ENCODE measurements at regions not wholly inside any gene's neighbourhood (a gene's known extent, or its start where the extent isn't known, plus 50 kb on each side); places are given as distances from the start of the nearest gene placed in this dataset.

DNA sequence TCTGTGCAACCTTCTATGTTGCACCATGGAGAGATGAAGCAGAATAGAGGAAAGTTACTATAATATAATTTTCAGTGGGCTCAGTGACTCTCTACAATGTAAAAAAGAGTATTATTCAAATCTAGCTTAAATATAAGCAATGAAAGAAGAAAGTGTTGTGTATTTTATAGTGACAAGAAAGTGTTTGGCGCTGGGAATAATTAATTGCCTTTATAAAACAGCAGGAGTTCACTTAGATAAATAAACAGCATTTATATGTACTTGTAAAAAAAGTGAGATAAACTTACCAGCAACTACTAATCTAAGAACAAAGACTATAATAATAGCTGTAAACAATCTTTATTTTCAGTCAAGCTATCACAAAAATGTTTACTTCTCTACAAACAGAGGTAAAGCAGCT, 488.9 kb upstream of the PCDH10 start:
- WGBS: 33% methylated on average over 1 of the region's 1 CpG
- no peak for DNase-seq (ENCODE audit: low spot score)
- Histone ChIP-seq H3K27ac (ENCODE audit: low read depth in 1 of 2, low read length in 2 of 2) (no peak overlapping the region), H3K9ac (ENCODE audit: low read depth in 1 of 2, low read length in 2 of 2) (no peak overlapping the region), H3K4me1 (ENCODE audit: control insufficient read depth in 4 of 4, insufficient read depth in 4 of 4, low read length in 3 of 4) (no peaks in the 10 kb centered on the region), H3K27me3 (ENCODE audit: control insufficient read depth in 4 of 4, insufficient read depth in 4 of 4, low read length in 3 of 4) (no peaks in the 10 kb centered on the region), H3K4me3 (ENCODE audit: low read depth in 1 of 3, low read length in 3 of 3) (no peak overlapping the region), H3K36me3 (ENCODE audit: control insufficient read depth in 4 of 4, insufficient read depth in 3 of 4, low read depth in 1 of 4, low read length in 3 of 4) (no peaks in the 10 kb centered on the region), H3K9me3 (ENCODE audit: control insufficient read depth in 4 of 4, low read length in 3 of 4) (peaks cover 0 to 2% (median 0%) of the 10 kb centered on the region in 4 donors)
- TF ChIP-seq JUND (IDR thresholded peaks at IDR 0.05): no peak
- TF ChIP-seq SP1 (IDR thresholded peaks at IDR 0.05): no peak
- TF ChIP-seq, protein P1, sequence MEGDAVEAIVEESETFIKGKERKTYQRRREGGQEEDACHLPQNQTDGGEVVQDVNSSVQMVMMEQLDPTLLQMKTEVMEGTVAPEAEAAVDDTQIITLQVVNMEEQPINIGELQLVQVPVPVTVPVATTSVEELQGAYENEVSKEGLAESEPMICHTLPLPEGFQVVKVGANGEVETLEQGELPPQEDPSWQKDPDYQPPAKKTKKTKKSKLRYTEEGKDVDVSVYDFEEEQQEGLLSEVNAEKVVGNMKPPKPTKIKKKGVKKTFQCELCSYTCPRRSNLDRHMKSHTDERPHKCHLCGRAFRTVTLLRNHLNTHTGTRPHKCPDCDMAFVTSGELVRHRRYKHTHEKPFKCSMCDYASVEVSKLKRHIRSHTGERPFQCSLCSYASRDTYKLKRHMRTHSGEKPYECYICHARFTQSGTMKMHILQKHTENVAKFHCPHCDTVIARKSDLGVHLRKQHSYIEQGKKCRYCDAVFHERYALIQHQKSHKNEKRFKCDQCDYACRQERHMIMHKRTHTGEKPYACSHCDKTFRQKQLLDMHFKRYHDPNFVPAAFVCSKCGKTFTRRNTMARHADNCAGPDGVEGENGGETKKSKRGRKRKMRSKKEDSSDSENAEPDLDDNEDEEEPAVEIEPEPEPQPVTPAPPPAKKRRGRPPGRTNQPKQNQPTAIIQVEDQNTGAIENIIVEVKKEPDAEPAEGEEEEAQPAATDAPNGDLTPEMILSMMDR (IDR thresholded peaks at IDR 0.05; ENCODE audit: low read depth, low read length, missing input control): no peak
- TF ChIP-seq, protein P2, sequence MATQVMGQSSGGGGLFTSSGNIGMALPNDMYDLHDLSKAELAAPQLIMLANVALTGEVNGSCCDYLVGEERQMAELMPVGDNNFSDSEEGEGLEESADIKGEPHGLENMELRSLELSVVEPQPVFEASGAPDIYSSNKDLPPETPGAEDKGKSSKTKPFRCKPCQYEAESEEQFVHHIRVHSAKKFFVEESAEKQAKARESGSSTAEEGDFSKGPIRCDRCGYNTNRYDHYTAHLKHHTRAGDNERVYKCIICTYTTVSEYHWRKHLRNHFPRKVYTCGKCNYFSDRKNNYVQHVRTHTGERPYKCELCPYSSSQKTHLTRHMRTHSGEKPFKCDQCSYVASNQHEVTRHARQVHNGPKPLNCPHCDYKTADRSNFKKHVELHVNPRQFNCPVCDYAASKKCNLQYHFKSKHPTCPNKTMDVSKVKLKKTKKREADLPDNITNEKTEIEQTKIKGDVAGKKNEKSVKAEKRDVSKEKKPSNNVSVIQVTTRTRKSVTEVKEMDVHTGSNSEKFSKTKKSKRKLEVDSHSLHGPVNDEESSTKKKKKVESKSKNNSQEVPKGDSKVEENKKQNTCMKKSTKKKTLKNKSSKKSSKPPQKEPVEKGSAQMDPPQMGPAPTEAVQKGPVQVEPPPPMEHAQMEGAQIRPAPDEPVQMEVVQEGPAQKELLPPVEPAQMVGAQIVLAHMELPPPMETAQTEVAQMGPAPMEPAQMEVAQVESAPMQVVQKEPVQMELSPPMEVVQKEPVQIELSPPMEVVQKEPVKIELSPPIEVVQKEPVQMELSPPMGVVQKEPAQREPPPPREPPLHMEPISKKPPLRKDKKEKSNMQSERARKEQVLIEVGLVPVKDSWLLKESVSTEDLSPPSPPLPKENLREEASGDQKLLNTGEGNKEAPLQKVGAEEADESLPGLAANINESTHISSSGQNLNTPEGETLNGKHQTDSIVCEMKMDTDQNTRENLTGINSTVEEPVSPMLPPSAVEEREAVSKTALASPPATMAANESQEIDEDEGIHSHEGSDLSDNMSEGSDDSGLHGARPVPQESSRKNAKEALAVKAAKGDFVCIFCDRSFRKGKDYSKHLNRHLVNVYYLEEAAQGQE (IDR thresholded peaks at IDR 0.05): no peak
- TF ChIP-seq, protein P3, sequence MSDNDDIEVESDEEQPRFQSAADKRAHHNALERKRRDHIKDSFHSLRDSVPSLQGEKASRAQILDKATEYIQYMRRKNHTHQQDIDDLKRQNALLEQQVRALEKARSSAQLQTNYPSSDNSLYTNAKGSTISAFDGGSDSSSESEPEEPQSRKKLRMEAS (IDR thresholded peaks at IDR 0.05): no peak

DNA sequence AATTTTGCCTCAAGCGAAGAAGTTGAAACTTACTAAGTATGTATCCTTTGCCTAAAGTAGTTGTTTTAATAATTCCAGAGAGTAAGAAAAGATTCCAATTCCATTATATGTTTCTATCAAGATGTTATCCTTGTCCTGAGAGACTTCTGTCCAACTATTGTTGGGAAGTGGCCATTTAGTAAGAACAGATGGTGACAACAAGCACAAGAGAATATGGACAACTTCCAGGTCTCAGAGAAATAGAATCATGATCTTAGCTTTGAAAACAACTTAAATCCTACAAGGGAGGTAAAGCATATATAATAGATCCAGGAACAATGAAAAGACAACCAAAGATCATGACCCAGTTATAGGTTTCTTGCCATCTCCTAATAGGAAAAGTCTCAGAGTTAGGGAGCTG, 486.6 kb upstream of the PCDH10 start:
- Histone ChIP-seq H3K4me3 (ENCODE audit: low read depth in 1 of 3, low read length in 3 of 3) (no peak overlapping the region), H3K36me3 (ENCODE audit: control insufficient read depth in 4 of 4, insufficient read depth in 3 of 4, low read depth in 1 of 4, low read length in 3 of 4) (no peaks in the 10 kb centered on the region), H3K27ac (ENCODE audit: low read depth in 1 of 2, low read length in 2 of 2) (no peak overlapping the region), H3K4me1 (ENCODE audit: control insufficient read depth in 4 of 4, insufficient read depth in 4 of 4, low read length in 3 of 4) (no peaks in the 10 kb centered on the region), H3K9ac (ENCODE audit: low read depth in 1 of 2, low read length in 2 of 2) (no peak overlapping the region), H3K27me3 (ENCODE audit: control insufficient read depth in 4 of 4, insufficient read depth in 4 of 4, low read length in 3 of 4) (no peaks in the 10 kb centered on the region), H3K9me3 (ENCODE audit: control insufficient read depth in 4 of 4, low read length in 3 of 4) (peaks cover 0 to 2% (median 0%) of the 10 kb centered on the region in 4 donors)
- WGBS: 82% methylated on average over 1 of the region's 1 CpG
- TF ChIP-seq NR2F2 (IDR thresholded peaks at IDR 0.05) (no peak), HNF4G (IDR thresholded peaks at IDR 0.05) (no peak), FOXA2 (IDR thresholded peaks at IDR 0.05) (no peak), JUND (IDR thresholded peaks at IDR 0.05) (no peak)
- TF ChIP-seq, protein P3 (IDR thresholded peaks at IDR 0.05): no peak
- DNase-seq (ENCODE audit: low spot score): no peak

DNA sequence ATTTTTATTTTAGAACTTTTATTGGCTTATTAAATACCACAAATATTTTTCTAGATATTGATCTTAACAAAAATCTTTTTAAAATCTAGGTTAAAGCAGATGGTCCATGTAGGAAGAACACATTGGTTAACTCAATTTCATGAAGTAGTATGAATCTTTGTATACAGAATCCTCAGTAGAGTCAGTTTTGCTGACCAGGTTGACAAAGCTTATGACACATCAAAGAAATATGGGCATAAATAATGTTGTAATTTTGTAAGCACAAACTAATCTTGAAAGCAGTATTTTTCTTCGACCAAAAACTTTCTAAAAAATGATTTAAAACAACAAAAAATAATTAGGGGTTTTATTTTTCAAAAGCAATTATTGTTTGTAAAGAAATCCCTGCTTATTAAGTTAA, 479.3 kb upstream of the PCDH10 start:
- H3K36me3 ChIP-seq (ENCODE audit: control insufficient read depth in 4 of 4, insufficient read depth in 3 of 4, low read depth in 1 of 4, low read length in 3 of 4): no peaks in the 10 kb centered on the region
- TF ChIP-seq, protein P1 (IDR thresholded peaks at IDR 0.05; ENCODE audit: low read depth, low read length, missing input control): no peak
- TF ChIP-seq, protein P3 (IDR thresholded peaks at IDR 0.05): no peak
- TF ChIP-seq SP1 (IDR thresholded peaks at IDR 0.05) (no peak), FOXA2 (IDR thresholded peaks at IDR 0.05) (no peak), HNF4A (conservative IDR thresholded peaks at IDR 0.05) (no peak), NR2F2 (IDR thresholded peaks at IDR 0.05) (no peak), FOXA1 (IDR thresholded peaks at IDR 0.05) (no peak), EGR1 (IDR thresholded peaks at IDR 0.05; ENCODE audit: low read depth in 2 of 2) (no peak), YY1 (IDR thresholded peaks at IDR 0.05) (no peak), GABPA (IDR thresholded peaks at IDR 0.05 in 1 of 2, conservative IDR thresholded peaks at IDR 0.05 in 1 of 2) (no peak), RAD21 (IDR thresholded peaks at IDR 0.05) (no peak)
- TF ChIP-seq, protein P4, sequence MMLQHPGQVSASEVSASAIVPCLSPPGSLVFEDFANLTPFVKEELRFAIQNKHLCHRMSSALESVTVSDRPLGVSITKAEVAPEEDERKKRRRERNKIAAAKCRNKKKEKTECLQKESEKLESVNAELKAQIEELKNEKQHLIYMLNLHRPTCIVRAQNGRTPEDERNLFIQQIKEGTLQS (IDR thresholded peaks at IDR 0.05): no peak
- TF ChIP-seq, protein P2 (IDR thresholded peaks at IDR 0.05): no peak

More for the DNA sequence above, 479.3 kb upstream of the PCDH10 start:
- no peak overlapping the region for H3K9ac ChIP-seq (ENCODE audit: low read depth in 1 of 2, low read length in 2 of 2)
- no peaks in the 10 kb centered on the region for H3K9me3 ChIP-seq (ENCODE audit: control insufficient read depth in 4 of 4, low read length in 3 of 4)
- 1% methylated on average over 1 of the region's 1 CpG for WGBS
- no peak for DNase-seq (ENCODE audit: low spot score)
- H3K27ac ChIP-seq (ENCODE audit: low read depth in 1 of 2, low read length in 2 of 2): no peak overlapping the region
- no peaks in the 10 kb centered on the region for H3K4me1 ChIP-seq (ENCODE audit: control insufficient read depth in 4 of 4, insufficient read depth in 4 of 4, low read length in 3 of 4)
- no peak overlapping the region for H3K4me3 ChIP-seq (ENCODE audit: low read depth in 1 of 3, low read length in 3 of 3)
- H3K27me3 ChIP-seq (ENCODE audit: control insufficient read depth in 4 of 4, insufficient read depth in 4 of 4, low read length in 3 of 4): no peaks in the 10 kb centered on the region

Measured in liver (tissue), 8 donors.